GM12865 (cell line): ENCODE measurements at regions not wholly inside any gene's neighbourhood (a gene's known extent, or its start where the extent isn't known, plus 50 kb on each side); places are given as distances from the start of the nearest gene placed in this dataset.

Source experiments
- DNase-seq: peaks from one replicate; pipeline ENCODE4 v3.0.0; 2010; ENCODE audit warnings: low read depth
- H3K4me3 ChIP-seq: 2 replicates; pipeline ENCODE4 v1.5.1; 2011; ENCODE audit warnings: mild to moderate bottlenecking, low read depth, low read length, control low read depth
- CTCF ChIP-seq: IDR thresholded peaks from 2 replicates; pipeline ENCODE4 v1.5.1; 2011; ENCODE audit warnings: low read length, control low read depth, low read depth, inconsistent platforms; ENCODE audit not compliant: insufficient read depth; ENCODE audit errors: missing control alignments

- no peak for DNase-seq
- no peak for TF ChIP-seq CTCF
Measured at GRCh38 chr6:170153436-170154319, 137.2 kb downstream of the DLL1 start.

DNA sequence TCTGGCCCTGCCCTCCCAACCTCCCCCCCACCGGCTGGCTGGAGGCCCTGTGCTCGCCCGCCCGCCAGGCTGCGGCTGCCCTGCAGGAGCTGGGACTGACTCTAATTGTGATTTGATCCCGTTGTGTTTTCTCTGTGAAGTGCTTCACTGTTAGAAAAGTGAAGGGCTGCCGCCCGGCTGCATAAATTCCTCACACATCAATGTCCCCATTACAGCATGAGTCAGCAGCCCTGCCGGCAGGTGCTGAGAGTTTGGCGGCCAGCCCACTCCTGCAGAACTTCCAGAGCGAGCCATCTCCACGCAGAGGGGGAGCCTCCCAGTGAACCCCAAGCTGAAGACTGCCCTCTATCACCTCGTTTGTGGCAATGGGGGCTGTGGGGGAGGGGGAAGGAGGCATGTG lies 137.9 kb downstream of the DLL1 start:
- no peak for DNase-seq
- no peak overlapping the region for H3K4me3 ChIP-seq
- no peak for TF ChIP-seq CTCF

More at GRCh38 chr6:170153436-170154319, 137.2 kb downstream of the DLL1 start:
- no peak overlapping the region for H3K4me3 ChIP-seq

- H3K4me3 ChIP-seq = no peak overlapping the region
- no peak for TF ChIP-seq CTCF
- DNase-seq = no peak
Measured at GRCh38 chr6:170152124-170152926, 138.6 kb downstream of the DLL1 start.

DNA sequence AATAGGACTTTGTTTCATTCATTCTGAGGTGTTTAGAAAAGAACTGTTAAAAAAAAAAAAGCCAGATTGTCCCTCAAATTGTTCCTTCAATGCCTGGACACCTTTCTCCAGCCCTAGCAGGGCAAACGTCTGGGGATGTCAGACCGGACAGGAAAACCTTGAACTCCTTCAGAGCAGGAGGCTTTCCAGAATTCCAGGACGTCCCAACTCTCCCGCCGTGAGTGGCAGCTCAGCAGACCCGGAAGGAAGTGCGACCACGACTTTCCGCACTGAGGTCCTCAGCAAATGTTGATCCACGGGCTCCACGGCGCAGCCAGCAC lies 139.1 kb downstream of the DLL1 start:
- H3K4me3 ChIP-seq = no peak overlapping the region
- DNase-seq = no peak
- TF ChIP-seq CTCF = no peak

GRCh38 chr6:170151321-170151771 lies 139.5 kb downstream of the DLL1 start:
- TF ChIP-seq CTCF = no peak
- H3K4me3 ChIP-seq = no peak overlapping the region
- DNase-seq = no peak

DNA sequence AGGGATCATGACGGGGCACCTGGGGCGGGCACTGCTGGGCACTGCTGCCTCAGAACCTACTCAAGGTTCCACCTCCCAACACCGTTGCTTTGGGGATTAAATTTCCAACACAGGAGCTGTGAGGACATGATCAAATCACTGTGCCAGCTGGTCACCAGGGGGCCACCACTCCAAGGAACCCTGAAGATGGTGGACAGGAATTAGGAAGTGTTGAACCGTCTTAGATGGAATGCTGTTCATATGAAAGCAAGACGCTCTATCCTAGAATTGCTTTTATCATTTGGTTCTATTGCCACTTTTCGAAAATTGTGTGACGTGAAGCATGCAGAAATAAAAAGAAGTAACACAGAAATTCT lies 140.3 kb downstream of the DLL1 start:
- no peak for DNase-seq

More for the DNA sequence above, 140.3 kb downstream of the DLL1 start:
- no peak for TF ChIP-seq CTCF
- no peak overlapping the region for H3K4me3 ChIP-seq
